H9 (cell line): ENCODE measurements at regions not wholly inside any gene's neighbourhood (a gene's known extent, or its start where the extent isn't known, plus 50 kb on each side); places are given as distances from the start of the nearest gene placed in this dataset.

Experiments
- DNase-seq: peaks from one replicate; pipeline ENCODE4 v3.0.0-alpha.2; 2017
- H2AFZ ChIP-seq: one replicate; pipeline ENCODE4 v1.6.1; 2013; ENCODE audit warnings: mild to moderate bottlenecking, low read length, control low read depth, moderate library complexity
- H2AK5ac ChIP-seq: 2 replicates; pipeline ENCODE4 v1.6.1; 2013; ENCODE audit warnings: low read length, control low read depth, mixed read lengths; ENCODE audit not compliant: insufficient read length
- H2BK120ac ChIP-seq: one replicate; pipeline ENCODE4 v1.6.1; 2013; ENCODE audit warnings: low read depth, mild to moderate bottlenecking, low read length, control low read depth, inconsistent platforms; ENCODE audit not compliant: poor library complexity, severe bottlenecking
- H2BK12ac ChIP-seq: 2 replicates; pipeline ENCODE4 v1.6.1; 2013; ENCODE audit warnings: low read length, control low read depth, mixed read lengths, low read depth; ENCODE audit not compliant: insufficient read length
- H2BK15ac ChIP-seq: 2 replicates; pipeline ENCODE4 v1.6.1; 2013; ENCODE audit warnings: low read depth, low read length, control low read depth
- H2BK20ac ChIP-seq: one replicate; pipeline ENCODE4 v1.6.1; 2013; ENCODE audit warnings: low read depth, mild to moderate bottlenecking, low read length, control low read depth, inconsistent platforms; ENCODE audit not compliant: poor library complexity, severe bottlenecking
- H2BK5ac ChIP-seq: 2 replicates; pipeline ENCODE4 v1.6.1; 2013; ENCODE audit warnings: low read length, control low read depth, mixed read lengths; ENCODE audit not compliant: insufficient read length
- H3K14ac ChIP-seq: 2 replicates; pipeline ENCODE4 v1.6.1; 2013; ENCODE audit warnings: low read length, control low read depth; ENCODE audit not compliant: insufficient read depth
- H3K18ac ChIP-seq: 2 replicates; pipeline ENCODE4 v1.6.1; 2013; ENCODE audit warnings: low read depth, mild to moderate bottlenecking, mixed read lengths, low read length, control low read depth; ENCODE audit not compliant: insufficient read length
- H3K23ac ChIP-seq: 2 replicates; pipeline ENCODE4 v1.6.1; 2013; ENCODE audit warnings: low read length, control low read depth, mixed read lengths, low read depth; ENCODE audit not compliant: insufficient read length
- H3K23me2 ChIP-seq: 2 replicates; pipeline ENCODE4 v1.6.1; 2013; ENCODE audit warnings: low read depth, mild to moderate bottlenecking, mixed read lengths, low read length, control low read depth; ENCODE audit not compliant: insufficient read length, poor library complexity, severe bottlenecking
- H3K27ac ChIP-seq: 2 replicates; pipeline ENCODE4 v1.5.1; 2013; ENCODE audit warnings: low read length, control low read depth, mixed read lengths, low read depth; ENCODE audit not compliant: insufficient read length
- H3K27me3 ChIP-seq: 2 replicates; pipeline ENCODE4 v1.6.1; 2013; ENCODE audit warnings: low read length, control low read depth, inconsistent platforms; ENCODE audit not compliant: insufficient read depth
- H3K4ac ChIP-seq: 2 replicates; pipeline ENCODE4 v1.6.1; 2013; ENCODE audit warnings: low read depth, mild to moderate bottlenecking, control low read depth, inconsistent platforms, low read length, moderate library complexity
- H3K4me1 ChIP-seq: 2 replicates; pipeline ENCODE4 v1.6.1; 2013; ENCODE audit warnings: low read length, control low read depth, inconsistent platforms; ENCODE audit not compliant: insufficient read depth
- H3K4me2 ChIP-seq: 2 replicates; pipeline ENCODE4 v1.6.1; 2013; ENCODE audit warnings: low read length, control low read depth, mixed read lengths; ENCODE audit not compliant: insufficient read length, insufficient read depth
- H3K56ac ChIP-seq: 2 replicates; pipeline ENCODE4 v1.6.1; 2013; ENCODE audit warnings: low read depth, mild to moderate bottlenecking, mixed read lengths, low read length, control low read depth; ENCODE audit not compliant: insufficient read length
- H3K79me1 ChIP-seq: 2 replicates; pipeline ENCODE4 v1.6.1; 2013; ENCODE audit warnings: low read depth, mild to moderate bottlenecking, moderate library complexity, low read length, control low read depth, inconsistent platforms; ENCODE audit not compliant: insufficient read depth, poor library complexity, severe bottlenecking
- H3K79me2 ChIP-seq: 2 replicates; pipeline ENCODE4 v1.6.1; 2013; ENCODE audit warnings: low read length, control low read depth, inconsistent platforms; ENCODE audit not compliant: insufficient read depth
- H3K9ac ChIP-seq: 2 replicates; pipeline ENCODE4 v1.6.1; 2013; ENCODE audit warnings: low read length, control low read depth, mixed read lengths; ENCODE audit not compliant: insufficient read length; ENCODE audit errors: extremely low read depth
- H3K9me3 ChIP-seq: one replicate; pipeline ENCODE4 v1.6.1; 2013; ENCODE audit warnings: low read depth, low read length, inconsistent platforms; ENCODE audit not compliant: control insufficient read depth
- H3T11ph ChIP-seq: one replicate; pipeline ENCODE4 v1.6.1; 2013; ENCODE audit warnings: mild to moderate bottlenecking, low read length, control low read depth, inconsistent platforms
- H4K20me1 ChIP-seq: one replicate; pipeline ENCODE4 v1.6.1; 2013; ENCODE audit not compliant: control insufficient read depth, insufficient read length, insufficient read depth
- H4K5ac ChIP-seq: 2 replicates; pipeline ENCODE4 v1.6.1; 2013; ENCODE audit warnings: low read depth, mild to moderate bottlenecking, mixed read lengths, low read length, control low read depth; ENCODE audit not compliant: insufficient read length
- H4K8ac ChIP-seq: replicated peaks from 2 replicates; pipeline ENCODE4 v1.6.1; 2013; ENCODE audit warnings: low read length, control low read depth, mixed read lengths, low read depth; ENCODE audit not compliant: insufficient read length
- H4K91ac ChIP-seq: 2 replicates; pipeline ENCODE4 v1.6.1; 2013; ENCODE audit warnings: low read depth, mild to moderate bottlenecking, moderate library complexity, mixed read lengths, low read length, control low read depth; ENCODE audit not compliant: insufficient read length
- H3K27ac Mint-ChIP-seq, 3 experiments: 2 replicates in 2 of 3; 3 replicates in 1 of 3; pipeline ENCODE4 v1.8.0; 2020 to 2021; ENCODE audit warnings: mixed read lengths in 3 of 3, mild to moderate bottlenecking in 1 of 3, moderate library complexity in 1 of 3
- H3K27me3 Mint-ChIP-seq: 2 replicates; pipeline ENCODE4 v1.8.0; 2021; ENCODE audit warnings: low read depth, mild to moderate bottlenecking, moderate library complexity, mixed read lengths
- H3K36me3 Mint-ChIP-seq, 3 experiments: 2 replicates in 2 of 3; 3 replicates in 1 of 3; pipeline ENCODE4 v1.8.0; 2020 to 2021; ENCODE audit warnings: low read depth in 3 of 3, mixed read lengths in 3 of 3; ENCODE audit not compliant: insufficient read depth in 1 of 3
- H3K4me1 Mint-ChIP-seq, 2 experiments: 2 replicates each; pipeline ENCODE4 v1.8.0; 2020; ENCODE audit warnings: mixed read lengths in 2 of 2
- H3K4me3 Mint-ChIP-seq, 2 experiments: 2 replicates in 1 of 2; 3 replicates in 1 of 2; pipeline ENCODE4 v1.8.0; 2020 to 2021; ENCODE audit warnings: mild to moderate bottlenecking in 2 of 2, mixed read lengths in 2 of 2, moderate library complexity in 1 of 2
- H3K9me3 Mint-ChIP-seq, 2 experiments: 2 replicates in 1 of 2; 3 replicates in 1 of 2; pipeline ENCODE4 v1.8.0; 2020; ENCODE audit warnings: mild to moderate bottlenecking in 2 of 2, mixed read lengths in 2 of 2, moderate library complexity in 1 of 2
- WGBS: extraction: QIAGEN DNeasy Blood & Tissue Kit; methylation state at CpG from one replicate; pipeline ENCODE4 v1.1.7; 2013; ENCODE audit warnings: missing lambda C conversion rate, low lambda C conversion rate, mixed read lengths; ENCODE audit not compliant: insufficient read length; ENCODE audit errors: extremely low coverage; 5-methylcytosine and 5-hydroxymethylcytosine counted together
- TF ChIP-seq, protein P1 (sequence below): fragments of 200-600 bp; sonication (generic); conservative IDR thresholded peaks from 3 replicates; pipeline ENCODE4 v1.8.0; 2021; ENCODE audit warnings: antibody characterized with exemption, mild to moderate bottlenecking

- no CpG with 5 or more reads among the region's 3 CpGs for WGBS
- no peak overlapping the region for H2BK12ac ChIP-seq
- Mint-ChIP-seq H3K27ac (no peak overlapping the region), H3K4me1 (peaks cover 7 to 12% of the 10 kb centered on the region in 2 experiments), H3K36me3 (no peaks in the 10 kb centered on the region), H3K4me3 (no peak overlapping the region), H3K9me3 (no peaks in the 10 kb centered on the region), H3K27me3 (peaks cover 32% of the 10 kb centered on the region)
- no peak overlapping the region for H3K27ac ChIP-seq
- no peak overlapping the region for H3K56ac ChIP-seq
- no peak overlapping the region for H4K91ac ChIP-seq
- no peaks in the 10 kb centered on the region for H3K9me3 ChIP-seq
- H2BK20ac ChIP-seq = no peak overlapping the region
- H2AK5ac ChIP-seq = no peak overlapping the region
- no peaks in the 10 kb centered on the region for H3K79me1 ChIP-seq
- TF ChIP-seq, protein P1, sequence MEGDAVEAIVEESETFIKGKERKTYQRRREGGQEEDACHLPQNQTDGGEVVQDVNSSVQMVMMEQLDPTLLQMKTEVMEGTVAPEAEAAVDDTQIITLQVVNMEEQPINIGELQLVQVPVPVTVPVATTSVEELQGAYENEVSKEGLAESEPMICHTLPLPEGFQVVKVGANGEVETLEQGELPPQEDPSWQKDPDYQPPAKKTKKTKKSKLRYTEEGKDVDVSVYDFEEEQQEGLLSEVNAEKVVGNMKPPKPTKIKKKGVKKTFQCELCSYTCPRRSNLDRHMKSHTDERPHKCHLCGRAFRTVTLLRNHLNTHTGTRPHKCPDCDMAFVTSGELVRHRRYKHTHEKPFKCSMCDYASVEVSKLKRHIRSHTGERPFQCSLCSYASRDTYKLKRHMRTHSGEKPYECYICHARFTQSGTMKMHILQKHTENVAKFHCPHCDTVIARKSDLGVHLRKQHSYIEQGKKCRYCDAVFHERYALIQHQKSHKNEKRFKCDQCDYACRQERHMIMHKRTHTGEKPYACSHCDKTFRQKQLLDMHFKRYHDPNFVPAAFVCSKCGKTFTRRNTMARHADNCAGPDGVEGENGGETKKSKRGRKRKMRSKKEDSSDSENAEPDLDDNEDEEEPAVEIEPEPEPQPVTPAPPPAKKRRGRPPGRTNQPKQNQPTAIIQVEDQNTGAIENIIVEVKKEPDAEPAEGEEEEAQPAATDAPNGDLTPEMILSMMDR = peak; percentile 85
- peak; percentile 59 for DNase-seq
- no peak overlapping the region for H4K8ac ChIP-seq
- H2BK5ac ChIP-seq = no peak overlapping the region
- no peak overlapping the region for H3K23ac ChIP-seq
- H2BK120ac ChIP-seq = no peak overlapping the region
- no peaks in the 10 kb centered on the region for H3K79me2 ChIP-seq
- H3T11ph ChIP-seq = no peak overlapping the region
- H3K23me2 ChIP-seq = no peaks in the 10 kb centered on the region
- no peaks in the 10 kb centered on the region for H4K20me1 ChIP-seq
- H2BK15ac ChIP-seq = no peak overlapping the region
- peaks cover 2% of the 10 kb centered on the region; the same call in 1 of the 2 replicates for H3K27me3 ChIP-seq
- H2AFZ ChIP-seq = no peak overlapping the region
- H3K14ac ChIP-seq = no peak overlapping the region
- no peak overlapping the region for H4K5ac ChIP-seq
- no peak overlapping the region for H3K9ac ChIP-seq
- H3K4me2 ChIP-seq = no peak overlapping the region
- no peaks in the 10 kb centered on the region for H3K4me1 ChIP-seq
- no peak overlapping the region for H3K4ac ChIP-seq
- no peak overlapping the region for H3K18ac ChIP-seq
These were observed 64.3 kb upstream of the TRABD2B start for GRCh38 chr1:48061162-48062136.
